ENCODE measurements at regions not wholly inside any gene's neighbourhood (a gene's known extent, or its start where the extent isn't known, plus 50 kb on each side); places are given as distances from the start of the nearest gene placed in this dataset.

GRCh38 chr14:30417121-30417520, 141.8 kb upstream of the G2E3 start:
- TF ChIP-seq CTCF (conservative IDR thresholded peaks at IDR 0.05; ENCODE audit: low read depth, low read length) (no peak), EZH2 (IDR thresholded peaks at IDR 0.05; ENCODE audit: low read length, unreplicated experiment) (no peak), EZH2phosphoT487 (IDR thresholded peaks at IDR 0.05; ENCODE audit: borderline replicate concordance, low read length) (no peak)
